22Rv1 (cell line): ENCODE measurements at regions not wholly inside any gene's neighbourhood (a gene's known extent, or its start where the extent isn't known, plus 50 kb on each side); places are given as distances from the start of the nearest gene placed in this dataset.
"Not testable (repeated sequence)": the region's sequence is repeated elsewhere in the genome, so short reads cannot be mapped to it uniquely, and the experiment has no call there.

Experiments used
- H3K27ac ChIP-seq: fragments of 450-650 bp; 2 replicates; pipeline ENCODE4 v1.5.1; 2017
- ZFX ChIP-seq: fragments of 450-650 bp; IDR thresholded peaks from 2 replicates; pipeline ENCODE4 v1.6.1; 2017; ENCODE audit warnings: antibody characterized with exemption, borderline replicate concordance
- TF ChIP-seq, protein P1 (sequence below): fragments of 450-650 bp; IDR thresholded peaks from 2 replicates; pipeline ENCODE4 v1.5.1; 2017; ENCODE audit warnings: mild to moderate bottlenecking

DNA sequence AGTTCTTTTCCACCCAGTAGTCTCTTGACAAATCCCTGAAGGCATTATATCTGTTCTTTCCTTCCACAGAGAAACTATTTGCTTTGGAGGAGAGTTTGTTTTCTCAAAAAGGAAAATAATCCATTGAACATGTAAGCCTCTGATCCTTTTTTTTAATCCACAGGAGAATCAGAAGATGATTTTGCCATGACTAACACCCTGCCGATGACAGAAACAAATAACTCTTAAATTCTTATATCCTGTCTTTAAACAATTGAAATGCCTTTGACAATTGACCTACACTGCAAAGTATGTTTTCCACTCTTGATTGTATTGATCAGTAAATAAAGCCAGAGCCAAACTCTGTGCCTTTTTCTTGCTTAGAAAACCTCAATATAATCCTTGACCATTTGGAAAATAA lies 666.4 kb upstream of the CTNND2 start:
- TF ChIP-seq, protein P1, sequence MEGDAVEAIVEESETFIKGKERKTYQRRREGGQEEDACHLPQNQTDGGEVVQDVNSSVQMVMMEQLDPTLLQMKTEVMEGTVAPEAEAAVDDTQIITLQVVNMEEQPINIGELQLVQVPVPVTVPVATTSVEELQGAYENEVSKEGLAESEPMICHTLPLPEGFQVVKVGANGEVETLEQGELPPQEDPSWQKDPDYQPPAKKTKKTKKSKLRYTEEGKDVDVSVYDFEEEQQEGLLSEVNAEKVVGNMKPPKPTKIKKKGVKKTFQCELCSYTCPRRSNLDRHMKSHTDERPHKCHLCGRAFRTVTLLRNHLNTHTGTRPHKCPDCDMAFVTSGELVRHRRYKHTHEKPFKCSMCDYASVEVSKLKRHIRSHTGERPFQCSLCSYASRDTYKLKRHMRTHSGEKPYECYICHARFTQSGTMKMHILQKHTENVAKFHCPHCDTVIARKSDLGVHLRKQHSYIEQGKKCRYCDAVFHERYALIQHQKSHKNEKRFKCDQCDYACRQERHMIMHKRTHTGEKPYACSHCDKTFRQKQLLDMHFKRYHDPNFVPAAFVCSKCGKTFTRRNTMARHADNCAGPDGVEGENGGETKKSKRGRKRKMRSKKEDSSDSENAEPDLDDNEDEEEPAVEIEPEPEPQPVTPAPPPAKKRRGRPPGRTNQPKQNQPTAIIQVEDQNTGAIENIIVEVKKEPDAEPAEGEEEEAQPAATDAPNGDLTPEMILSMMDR: no peak
- no peak for TF ChIP-seq ZFX

DNA sequence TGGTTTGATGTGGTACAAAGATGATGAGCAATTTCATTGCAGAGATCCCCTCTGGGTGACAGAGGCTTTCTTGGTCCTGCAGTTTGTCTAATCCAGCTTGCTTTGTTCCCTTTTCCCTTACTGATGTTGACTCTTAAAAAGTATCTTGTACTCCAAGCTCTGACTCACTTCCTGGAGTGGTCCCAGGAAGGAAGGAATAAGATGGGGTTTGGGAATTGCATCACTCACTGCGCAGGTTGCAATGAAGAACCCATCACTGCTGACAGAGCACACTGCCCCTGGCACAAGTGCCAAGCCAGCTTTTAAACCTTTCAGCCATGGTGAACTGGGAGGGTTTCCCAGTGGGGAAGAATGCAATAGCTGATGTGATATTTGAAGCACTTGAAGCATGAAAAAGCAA lies 662.2 kb upstream of the CTNND2 start:
- H3K27ac ChIP-seq: no peak overlapping the region
- no peak for TF ChIP-seq ZFX
- TF ChIP-seq, protein P1: no peak

More for the DNA sequence above, 666.4 kb upstream of the CTNND2 start:
- H3K27ac ChIP-seq: no peak overlapping the region

DNA sequence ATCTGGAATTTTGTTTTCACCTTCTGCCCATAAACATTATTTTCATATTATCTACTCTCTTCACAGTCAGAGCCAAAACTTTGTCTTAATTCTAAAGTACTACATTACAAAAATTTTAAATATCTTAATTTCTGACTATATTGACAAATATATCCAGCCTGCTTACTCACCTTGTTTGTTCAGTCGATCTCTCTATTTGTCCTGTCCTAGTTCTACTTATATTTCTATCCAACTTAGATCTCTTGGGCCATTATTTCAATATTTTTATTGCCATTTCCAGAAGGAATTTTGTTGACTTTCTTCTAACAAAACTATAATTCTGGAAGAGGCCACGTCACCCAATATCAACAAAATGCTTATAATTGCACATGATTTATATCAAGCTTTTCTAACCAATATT lies 652.8 kb upstream of the CTNND2 start:
- H3K27ac ChIP-seq: no peak overlapping the region
- TF ChIP-seq ZFX: no peak
- TF ChIP-seq, protein P1: no peak

DNA sequence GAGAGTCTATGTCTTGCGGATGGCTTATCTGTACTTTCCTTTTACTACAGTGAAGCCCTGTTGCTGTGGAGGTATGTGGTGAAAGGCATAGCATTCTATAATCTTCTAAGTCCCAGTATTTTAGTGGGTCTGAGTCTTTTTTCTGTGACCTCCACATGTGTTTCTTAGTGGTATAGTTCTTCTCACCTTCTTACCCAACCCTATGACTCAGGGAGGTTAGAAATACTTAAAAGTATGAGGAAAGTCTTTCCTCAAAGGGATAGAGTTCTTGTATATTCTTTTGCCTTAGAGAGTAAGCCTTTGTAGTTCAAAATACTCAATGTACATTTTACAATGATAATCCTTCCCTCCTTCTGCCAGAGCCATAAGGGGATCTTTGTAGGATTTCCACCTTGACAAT lies 621.9 kb upstream of the CTNND2 start:
- no peak overlapping the region for H3K27ac ChIP-seq
- TF ChIP-seq ZFX: no peak
- TF ChIP-seq, protein P1: no peak

DNA sequence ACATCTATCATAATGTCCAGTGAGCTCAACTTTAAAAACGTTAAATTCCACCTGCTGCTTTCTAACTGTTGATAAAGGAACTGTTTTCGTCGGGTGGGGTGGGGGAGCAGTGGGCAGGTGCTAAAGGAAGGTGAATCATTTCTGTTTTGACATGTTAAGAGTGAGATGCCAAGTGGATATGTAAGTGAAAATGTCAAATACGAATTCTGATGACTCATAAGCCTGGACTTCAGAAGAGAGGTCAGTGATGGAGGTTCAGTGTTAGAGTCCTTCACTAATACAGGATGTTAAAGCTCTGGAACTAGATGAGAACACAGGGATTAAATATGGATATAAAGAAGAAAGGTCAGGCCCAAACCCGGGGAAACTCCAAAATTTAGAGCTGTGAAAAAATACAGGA lies 617.9 kb upstream of the CTNND2 start:
- no peak for TF ChIP-seq ZFX
- TF ChIP-seq, protein P1: no peak
- no peak overlapping the region for H3K27ac ChIP-seq

DNA sequence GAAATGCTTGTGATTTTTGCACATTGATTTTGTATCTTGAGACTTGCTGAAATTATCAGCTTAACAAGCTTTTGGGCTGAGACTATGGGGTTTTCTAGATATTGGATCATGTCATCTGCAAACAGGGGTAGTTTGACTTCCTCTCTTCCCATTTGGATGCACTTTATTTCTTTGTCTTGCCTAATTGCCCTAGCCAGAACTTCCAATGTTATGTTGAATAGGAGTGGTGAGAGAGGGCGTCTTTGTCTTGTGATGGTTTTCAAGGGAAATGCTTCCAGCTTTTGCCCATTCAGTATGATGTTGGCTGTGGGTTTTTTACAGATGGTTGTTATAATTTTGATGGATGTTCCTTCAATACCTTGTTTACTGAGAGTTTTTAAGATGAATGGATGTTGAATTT lies 600.7 kb upstream of the CTNND2 start:
- H3K27ac ChIP-seq: not testable (repeated sequence)

DNA sequence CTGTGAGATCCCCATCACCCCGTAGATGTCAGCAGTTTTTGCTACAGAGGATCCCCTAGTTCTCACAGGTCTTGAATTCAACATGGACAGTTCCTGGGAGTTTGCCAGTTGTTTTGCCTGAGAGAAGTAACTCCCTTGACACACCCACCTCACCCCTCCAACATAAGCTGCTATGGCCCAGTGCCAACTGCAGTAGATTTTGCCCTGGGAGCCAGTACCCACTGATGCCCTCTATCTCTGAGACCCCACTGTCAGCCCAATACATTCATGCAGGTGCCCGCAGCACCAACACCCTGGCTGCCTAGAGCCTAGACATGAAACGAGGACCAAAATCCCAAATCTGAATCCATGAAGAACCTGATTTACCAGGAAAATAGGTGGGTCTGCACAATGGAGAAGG lies 583.9 kb upstream of the CTNND2 start:
- TF ChIP-seq, protein P1: no peak
- TF ChIP-seq ZFX: no peak
- no peak overlapping the region for H3K27ac ChIP-seq

DNA sequence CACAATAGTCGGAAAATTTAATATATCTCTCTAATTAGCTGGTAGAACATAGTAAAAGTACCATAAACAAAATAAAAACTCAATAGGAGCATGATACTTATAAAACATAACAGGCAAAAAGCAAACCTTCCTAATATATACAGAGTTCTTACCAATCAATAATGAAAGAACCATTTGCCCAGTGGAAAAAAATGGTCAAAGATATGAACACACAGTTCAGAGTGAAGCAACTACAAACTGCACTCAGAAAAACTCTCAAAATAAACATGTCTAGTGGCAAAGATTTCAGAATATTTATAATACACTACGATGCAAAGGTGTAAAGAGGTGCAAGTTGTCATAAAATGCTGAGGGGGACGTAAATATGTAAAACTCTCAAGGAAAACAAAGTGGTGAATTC lies 576.2 kb upstream of the CTNND2 start:
- no peak overlapping the region for H3K27ac ChIP-seq
- TF ChIP-seq, protein P1: no peak
- no peak for TF ChIP-seq ZFX
